Mesenchymal stem cell (in vitro differentiated cells and primary cell): ENCODE measurements at regions not wholly inside any gene's neighbourhood (a gene's known extent, or its start where the extent isn't known, plus 50 kb on each side); places are given as distances from the start of the nearest gene placed in this dataset.

Experiments
- DNase-seq: peaks from one replicate; pipeline ENCODE4 v3.0.0-alpha.2; 2013
- H2AFZ ChIP-seq: one replicate; pipeline ENCODE4 v1.6.1; 2013; ENCODE audit warnings: low read depth, mild to moderate bottlenecking, control low read depth, inconsistent platforms, low read length, moderate library complexity
- H2AK5ac ChIP-seq: 2 replicates; pipeline ENCODE4 v1.6.1; 2013; ENCODE audit warnings: low read length, moderate library complexity, mild to moderate bottlenecking, inconsistent platforms; ENCODE audit not compliant: severe bottlenecking
- H2BK120ac ChIP-seq: one replicate; pipeline ENCODE4 v1.6.1; 2013; ENCODE audit warnings: low read depth, mild to moderate bottlenecking, inconsistent platforms, low read length, moderate library complexity
- H2BK12ac ChIP-seq, 2 experiments: one replicate each; pipeline ENCODE4 v1.6.1; 2013; ENCODE audit warnings: inconsistent platforms in 2 of 2, low read length in 2 of 2, mild to moderate bottlenecking in 2 of 2, moderate library complexity in 2 of 2, control low read depth in 1 of 2
- H2BK15ac ChIP-seq: one replicate; pipeline ENCODE4 v1.6.1; 2013; ENCODE audit warnings: mild to moderate bottlenecking, low read depth, inconsistent platforms; ENCODE audit not compliant: poor library complexity, severe bottlenecking
- H2BK5ac ChIP-seq: 2 replicates; pipeline ENCODE4 v1.6.1; 2013; ENCODE audit warnings: low read depth, mild to moderate bottlenecking, low read length, control low read depth, inconsistent platforms; ENCODE audit not compliant: poor library complexity, severe bottlenecking
- H3K14ac ChIP-seq, 2 experiments: one replicate each; pipeline ENCODE4 v1.6.1; 2013; ENCODE audit warnings: inconsistent platforms in 2 of 2, low read length in 2 of 2, control low read depth in 1 of 2, mild to moderate bottlenecking in 1 of 2, moderate library complexity in 1 of 2
- H3K18ac ChIP-seq, 2 experiments: one replicate each; pipeline ENCODE4 v1.6.1; 2013; ENCODE audit warnings: inconsistent platforms in 2 of 2, low read length in 2 of 2, control low read depth in 1 of 2, low read depth in 1 of 2, mild to moderate bottlenecking in 1 of 2
- H3K23ac ChIP-seq, 2 experiments: one replicate each; pipeline ENCODE4 v1.6.1; 2013; ENCODE audit warnings: inconsistent platforms in 2 of 2, low read length in 2 of 2, mild to moderate bottlenecking in 2 of 2, moderate library complexity in 2 of 2, control low read depth in 1 of 2
- H3K27ac ChIP-seq: 2 replicates; pipeline ENCODE4 v1.5.1; 2013; ENCODE audit warnings: mild to moderate bottlenecking, moderate library complexity, low read length, control low read depth, inconsistent platforms; ENCODE audit not compliant: poor library complexity, severe bottlenecking
- H3K27me3 ChIP-seq, 2 experiments: 2 replicates each; pipeline versions ENCODE4 v1.6.1 to v1.7.0; 2013; ENCODE audit warnings: low read length in 2 of 2, mild to moderate bottlenecking in 2 of 2, moderate library complexity in 2 of 2, control low read depth in 1 of 2, inconsistent platforms in 1 of 2; ENCODE audit not compliant: control insufficient read depth in 1 of 2, insufficient read depth in 1 of 2
- H3K36me3 ChIP-seq, 2 experiments: 2 replicates each; pipeline versions ENCODE4 v1.6.1 to v1.7.0; 2013; ENCODE audit warnings: low read length in 2 of 2, control low read depth in 1 of 2, inconsistent platforms in 1 of 2, low read depth in 1 of 2, mild to moderate bottlenecking in 1 of 2; ENCODE audit not compliant: insufficient read depth in 2 of 2, control insufficient read depth in 1 of 2
- H3K4ac ChIP-seq, 2 experiments: one replicate each; pipeline ENCODE4 v1.6.1; 2013; ENCODE audit warnings: inconsistent platforms in 2 of 2, low read length in 2 of 2, mild to moderate bottlenecking in 2 of 2, moderate library complexity in 2 of 2, control low read depth in 1 of 2, low read depth in 1 of 2
- H3K4me1 ChIP-seq: 2 replicates; pipeline ENCODE4 v1.6.1; 2013; ENCODE audit warnings: low read depth, low read length, control low read depth; ENCODE audit not compliant: control insufficient read depth, insufficient read depth
- H3K4me2 ChIP-seq: 2 replicates; pipeline ENCODE4 v1.6.1; 2013; ENCODE audit warnings: low read length, mild to moderate bottlenecking, inconsistent platforms; ENCODE audit not compliant: poor library complexity, severe bottlenecking
- H3K4me3 ChIP-seq, 2 experiments: 2 replicates each; pipeline versions ENCODE4 v1.5.1 to v1.7.0; 2013; ENCODE audit warnings: low read length in 2 of 2, mild to moderate bottlenecking in 2 of 2, control low read depth in 1 of 2, low read depth in 1 of 2; ENCODE audit not compliant: insufficient read depth in 1 of 2
- H3K79me1 ChIP-seq: replicated peaks from 2 replicates; pipeline ENCODE4 v1.6.1; 2013; ENCODE audit warnings: mild to moderate bottlenecking, control low read depth, low read length, inconsistent platforms; ENCODE audit not compliant: poor library complexity, severe bottlenecking
- H3K9ac ChIP-seq: 2 replicates; pipeline ENCODE4 v1.7.0; 2013; ENCODE audit warnings: mild to moderate bottlenecking, low read length, moderate library complexity
- H3K9me3 ChIP-seq: 2 replicates; pipeline ENCODE4 v1.7.0; 2013; ENCODE audit warnings: mild to moderate bottlenecking, low read length; ENCODE audit not compliant: control insufficient read depth
- H4K8ac ChIP-seq: one replicate; pipeline ENCODE4 v1.6.1; 2013; ENCODE audit warnings: inconsistent platforms, mild to moderate bottlenecking, low read length, moderate library complexity
- H4K91ac ChIP-seq: one replicate; pipeline ENCODE4 v1.6.1; 2013; ENCODE audit warnings: mild to moderate bottlenecking, low read length, inconsistent platforms
- WGBS: methylation state at CpG from one replicate; pipeline ENCODE4 v1.1.7; 2013; ENCODE audit warnings: mixed read lengths; 5-methylcytosine and 5-hydroxymethylcytosine counted together

- Histone ChIP-seq H3K27me3 (peaks cover 0 to 3% of the 10 kb centered on the region in 2 experiments), H3K36me3 (no peaks in the 10 kb centered on the region), H3K18ac (no peak overlapping the region), H2AFZ (no peak overlapping the region), H2BK120ac (no peak overlapping the region), H3K9ac (no peak overlapping the region), H4K8ac (no peak overlapping the region), H3K9me3 (no peaks in the 10 kb centered on the region), H3K4ac (no peak overlapping the region), H3K4me1 (peaks cover 1% of the 10 kb centered on the region), H4K91ac (no peak overlapping the region), H2BK15ac (no peak overlapping the region), H3K14ac (no peak overlapping the region), H3K23ac (no peak overlapping the region), H2AK5ac (no peak overlapping the region), H3K4me3 (no peak overlapping the region), H3K79me1 (no peaks in the 10 kb centered on the region), H3K4me2 (no peak overlapping the region), H3K27ac (no peak overlapping the region), H2BK12ac (no peak overlapping the region), H2BK5ac (no peak overlapping the region)
- WGBS: 65% methylated on average over 2 of the region's 3 CpGs
- DNase-seq: no peak
Measured at GRCh38 chr12:13454991-13455777, 258.7 kb downstream of the EMP1 start.

DNA sequence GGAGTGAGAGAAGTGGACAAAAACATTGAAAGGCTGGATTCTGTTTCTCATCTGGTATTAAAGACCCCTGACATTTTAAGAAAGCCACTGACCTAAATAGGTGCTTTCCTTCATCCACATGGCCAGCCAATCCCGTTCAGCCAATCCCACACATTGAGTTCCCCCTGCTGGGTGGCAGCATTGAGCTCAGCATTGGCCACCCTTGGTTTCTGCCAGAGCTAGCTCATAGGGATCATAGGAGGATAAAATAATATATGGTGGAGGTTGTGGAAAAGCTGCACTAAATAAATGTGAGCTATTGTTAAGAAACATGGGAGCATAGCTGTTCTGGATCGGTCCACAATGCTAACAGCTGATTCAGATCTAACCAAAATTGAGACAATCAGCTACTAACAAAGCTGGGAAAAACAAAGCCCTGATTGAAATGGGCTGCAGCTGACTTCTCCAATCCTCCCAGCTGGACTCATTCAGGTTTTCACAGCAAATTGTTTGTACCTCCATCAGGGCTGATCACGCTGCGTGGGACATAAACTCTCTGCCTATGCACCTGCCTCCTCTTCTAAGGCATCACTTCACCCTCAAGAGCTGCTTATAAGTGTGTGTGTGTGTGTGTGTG lies 256.5 kb downstream of the EMP1 start:
- H3K9me3 ChIP-seq: no peaks in the 10 kb centered on the region
- no peak overlapping the region for H3K27ac ChIP-seq
- WGBS: 64% methylated on average over 2 of the region's 4 CpGs
- H3K79me1 ChIP-seq: no peaks in the 10 kb centered on the region
- no peak overlapping the region for H3K4me3 ChIP-seq
- H2BK12ac ChIP-seq: no peak overlapping the region
- H4K91ac ChIP-seq: no peak overlapping the region
- H3K4ac ChIP-seq: no peak overlapping the region
- H3K4me1 ChIP-seq: peaks cover 1% of the 10 kb centered on the region
- no peak overlapping the region for H2BK15ac ChIP-seq
- no peak overlapping the region for H4K8ac ChIP-seq
- H3K23ac ChIP-seq: no peak overlapping the region
- H2BK120ac ChIP-seq: no peak overlapping the region
- H3K27me3 ChIP-seq: peaks cover 0 to 3% of the 10 kb centered on the region in 2 experiments
- DNase-seq: no peak
- H2BK5ac ChIP-seq: no peak overlapping the region
- no peak overlapping the region for H2AK5ac ChIP-seq
- no peak overlapping the region for H2AFZ ChIP-seq
- H3K18ac ChIP-seq: no peak overlapping the region
- no peak overlapping the region for H3K14ac ChIP-seq
- no peak overlapping the region for H3K9ac ChIP-seq
- H3K4me2 ChIP-seq: no peak overlapping the region
- no peaks in the 10 kb centered on the region for H3K36me3 ChIP-seq

DNA sequence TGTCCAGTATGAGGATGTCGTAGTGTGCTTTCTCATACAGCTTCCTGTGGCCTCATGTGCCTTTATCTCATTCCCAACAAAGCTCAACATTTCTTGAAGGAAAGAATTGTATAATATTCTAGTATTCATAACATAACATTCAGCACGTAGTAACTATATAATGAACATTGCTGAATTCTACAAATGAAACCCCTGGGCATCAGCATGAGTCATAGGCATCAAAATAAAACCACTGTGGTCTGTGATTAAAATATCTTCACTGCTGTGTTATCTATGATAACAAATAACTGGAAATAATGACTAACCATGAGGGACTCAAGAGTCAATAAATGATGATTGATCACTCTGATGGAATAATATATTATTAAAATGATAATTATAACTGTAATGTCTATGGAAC lies 255.2 kb downstream of the EMP1 start:
- H3K36me3 ChIP-seq: no peaks in the 10 kb centered on the region
- no peak overlapping the region for H3K4ac ChIP-seq
- no peak overlapping the region for H2BK120ac ChIP-seq
- H4K8ac ChIP-seq: no peak overlapping the region
- no peak overlapping the region for H3K27ac ChIP-seq
- H3K23ac ChIP-seq: no peak overlapping the region
- H2BK15ac ChIP-seq: no peak overlapping the region
- no peak overlapping the region for H3K9ac ChIP-seq
- no peak overlapping the region for H2AFZ ChIP-seq
- H4K91ac ChIP-seq: no peak overlapping the region
- H3K14ac ChIP-seq: no peak overlapping the region
- H3K4me1 ChIP-seq: peaks cover 1% of the 10 kb centered on the region
- no peaks in the 10 kb centered on the region for H3K79me1 ChIP-seq
- no peaks in the 10 kb centered on the region for H3K9me3 ChIP-seq
- no peak for DNase-seq
- no peak overlapping the region for H2BK12ac ChIP-seq
- H3K4me3 ChIP-seq: no peak overlapping the region
- H2BK5ac ChIP-seq: no peak overlapping the region
- no peak overlapping the region for H3K4me2 ChIP-seq
- no peak overlapping the region for H3K18ac ChIP-seq
- no peak overlapping the region for H2AK5ac ChIP-seq
- 60% methylated on average over 1 of the region's 2 CpGs for WGBS
- peaks cover 0 to 3% of the 10 kb centered on the region in 2 experiments for H3K27me3 ChIP-seq

GRCh38 chr12:13450231-13451080 lies 253.9 kb downstream of the EMP1 start:
- Histone ChIP-seq H2BK15ac (no peak overlapping the region), H4K91ac (no peak overlapping the region), H3K4ac (no peak overlapping the region), H3K4me3 (no peak overlapping the region), H2BK5ac (no peak overlapping the region), H3K23ac (no peak overlapping the region), H3K27ac (no peak overlapping the region), H3K14ac (no peak overlapping the region), H3K9me3 (no peaks in the 10 kb centered on the region), H2AFZ (no peak overlapping the region), H3K18ac (no peak overlapping the region), H3K4me1 (peaks cover 1% of the 10 kb centered on the region), H3K4me2 (no peak overlapping the region), H4K8ac (no peak overlapping the region), H3K36me3 (no peaks in the 10 kb centered on the region), H3K27me3 (no peaks in the 10 kb centered on the region), H2AK5ac (no peak overlapping the region), H3K79me1 (no peaks in the 10 kb centered on the region), H2BK12ac (no peak overlapping the region), H3K9ac (no peak overlapping the region), H2BK120ac (no peak overlapping the region)
- WGBS: 72% methylated on average over 2 of the region's 2 CpGs
- no peak for DNase-seq
